NT2/D1 (cell line): ENCODE measurements at regions not wholly inside any gene's neighbourhood (a gene's known extent, or its start where the extent isn't known, plus 50 kb on each side); places are given as distances from the start of the nearest gene placed in this dataset.

Experiments used
- DNase-seq: peaks from one replicate; pipeline ENCODE4 v3.0.0-alpha.2; 2011; ENCODE audit warnings: low read depth, low spot score
- H3K27me3 ChIP-seq: 2 replicates; pipeline ENCODE4 v1.6.0; 2011; ENCODE audit warnings: mild to moderate bottlenecking; ENCODE audit not compliant: insufficient read length, insufficient read depth
- H3K36me3 ChIP-seq: 2 replicates; pipeline ENCODE4 v1.6.1; 2011; ENCODE audit warnings: mild to moderate bottlenecking, low read length, mixed read lengths; ENCODE audit not compliant: insufficient read depth, insufficient read length
- H3K4me1 ChIP-seq: 2 replicates; pipeline ENCODE4 v1.5.1; 2011; ENCODE audit not compliant: insufficient read depth, insufficient read length
- H3K4me3 ChIP-seq: 2 replicates; pipeline ENCODE4 v1.5.1; 2011; ENCODE audit warnings: low read depth; ENCODE audit not compliant: insufficient read length
- H3K9ac ChIP-seq: 2 replicates; pipeline ENCODE4 v1.6.0; 2011; ENCODE audit warnings: low read depth; ENCODE audit not compliant: insufficient read length
- H3K9me3 ChIP-seq: 2 replicates; pipeline ENCODE4 v1.5.1; 2011; ENCODE audit warnings: mild to moderate bottlenecking, low read length; ENCODE audit not compliant: insufficient read depth
- SUZ12 ChIP-seq: IDR thresholded peaks from 2 replicates; pipeline ENCODE4 v1.6.1; 2011; ENCODE audit not compliant: insufficient read length, insufficient read depth; ENCODE audit errors: extremely low read depth
- YY1 ChIP-seq: IDR thresholded peaks from 2 replicates; pipeline ENCODE4 v1.6.1; 2011; ENCODE audit not compliant: insufficient read length, insufficient read depth
- ZNF274 ChIP-seq: IDR thresholded peaks from 2 replicates; pipeline ENCODE4 v1.6.1; 2011; ENCODE audit warnings: mild to moderate bottlenecking, low read depth, low read length

- Histone ChIP-seq H3K27me3 (peaks cover 15% of the 10 kb centered on the region), H3K4me3 (peak overlapping the region; percentile 53), H3K4me1 (peaks cover 4% of the 10 kb centered on the region), H3K9ac (peak overlapping the region; percentile 74), H3K9me3 (peaks cover 5% of the 10 kb centered on the region; the same call in 1 of the 2 replicates), H3K36me3 (no peaks in the 10 kb centered on the region)
- no peak for DNase-seq
- TF ChIP-seq SUZ12: no peak
- TF ChIP-seq YY1: no peak
- no peak for TF ChIP-seq ZNF274
Measured at GRCh38 chr17:73952480-73953205, 250.8 kb upstream of the RPL38 start.

GRCh38 chr17:73953206-73954033 is 250.1 kb upstream of the RPL38 start:
- Histone ChIP-seq H3K9ac (peak overlapping the region; percentile 58), H3K27me3 (peaks cover 15% of the 10 kb centered on the region), H3K4me1 (peaks cover 4% of the 10 kb centered on the region), H3K9me3 (no peaks in the 10 kb centered on the region; the same call in 1 of the 2 replicates), H3K4me3 (peak overlapping the region; percentile 53), H3K36me3 (no peaks in the 10 kb centered on the region)
- no peak for DNase-seq
- no peak for TF ChIP-seq ZNF274
- no peak for TF ChIP-seq SUZ12

GRCh38 chr17:73954951-73955350 is 248.5 kb upstream of the RPL38 start:
- no peak overlapping the region for H3K9ac ChIP-seq
- DNase-seq: no peak
- H3K9me3 ChIP-seq: peaks cover 9% of the 10 kb centered on the region; the same call in 1 of the 2 replicates
- H3K4me3 ChIP-seq: no peak overlapping the region
- TF ChIP-seq SUZ12: no peak
- TF ChIP-seq YY1: no peak
- TF ChIP-seq ZNF274: no peak
- H3K4me1 ChIP-seq: peaks cover 4% of the 10 kb centered on the region
- peaks cover 15% of the 10 kb centered on the region for H3K27me3 ChIP-seq
- H3K36me3 ChIP-seq: no peaks in the 10 kb centered on the region

GRCh38 chr17:73955616-73956015 is 247.9 kb upstream of the RPL38 start:
- H3K36me3 ChIP-seq: no peaks in the 10 kb centered on the region
- peaks cover 4% of the 10 kb centered on the region for H3K4me1 ChIP-seq
- H3K9me3 ChIP-seq: peaks cover 16% of the 10 kb centered on the region; the same call in 1 of the 2 replicates
- H3K4me3 ChIP-seq: no peak overlapping the region
- H3K27me3 ChIP-seq: peaks cover 15% of the 10 kb centered on the region
- no peak overlapping the region for H3K9ac ChIP-seq
- no peak for TF ChIP-seq SUZ12
- no peak for DNase-seq

DNA sequence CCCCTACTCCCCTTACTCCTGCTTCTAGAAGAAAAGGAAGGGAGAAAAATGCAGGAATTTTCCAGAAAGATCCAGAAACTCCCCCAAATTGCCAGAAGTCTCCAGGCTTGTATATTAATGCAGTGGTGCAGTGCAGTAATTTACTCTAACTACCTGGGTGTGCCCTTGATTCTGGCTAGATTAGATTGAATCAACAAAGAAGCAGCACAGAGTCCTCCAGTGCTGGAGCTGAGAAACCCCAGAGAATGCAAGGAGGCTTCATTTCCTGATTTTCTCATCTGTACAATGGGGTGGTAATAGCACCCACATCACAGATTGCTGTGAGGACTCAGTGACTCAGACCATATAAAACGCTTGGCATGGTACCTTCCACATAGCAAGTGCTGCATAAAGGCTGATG is 247.3 kb upstream of the RPL38 start:
- peaks cover 4% of the 10 kb centered on the region for H3K4me1 ChIP-seq
- H3K9me3 ChIP-seq: peaks cover 21% of the 10 kb centered on the region; the same call in 1 of the 2 replicates
- no peak overlapping the region for H3K9ac ChIP-seq

GRCh38 chr17:73956595-73957465 is 246.6 kb upstream of the RPL38 start:
- H3K36me3 ChIP-seq: no peaks in the 10 kb centered on the region
- H3K27me3 ChIP-seq: peaks cover 7% of the 10 kb centered on the region
- H3K9ac ChIP-seq: no peak overlapping the region
- peak; percentile 66 for DNase-seq
- peaks cover 27% of the 10 kb centered on the region; the same call in 1 of the 2 replicates for H3K9me3 ChIP-seq
- H3K4me1 ChIP-seq: peaks cover 4% of the 10 kb centered on the region
- TF ChIP-seq ZNF274 (no peak), SUZ12 (no peak), YY1 (no peak)
- no peak overlapping the region for H3K4me3 ChIP-seq

More for the DNA sequence above, 247.3 kb upstream of the RPL38 start:
- no peak overlapping the region for H3K4me3 ChIP-seq
- no peaks in the 10 kb centered on the region for H3K36me3 ChIP-seq
- TF ChIP-seq SUZ12: no peak
- TF ChIP-seq ZNF274: no peak
- DNase-seq: no peak
- peaks cover 10% of the 10 kb centered on the region for H3K27me3 ChIP-seq

DNA sequence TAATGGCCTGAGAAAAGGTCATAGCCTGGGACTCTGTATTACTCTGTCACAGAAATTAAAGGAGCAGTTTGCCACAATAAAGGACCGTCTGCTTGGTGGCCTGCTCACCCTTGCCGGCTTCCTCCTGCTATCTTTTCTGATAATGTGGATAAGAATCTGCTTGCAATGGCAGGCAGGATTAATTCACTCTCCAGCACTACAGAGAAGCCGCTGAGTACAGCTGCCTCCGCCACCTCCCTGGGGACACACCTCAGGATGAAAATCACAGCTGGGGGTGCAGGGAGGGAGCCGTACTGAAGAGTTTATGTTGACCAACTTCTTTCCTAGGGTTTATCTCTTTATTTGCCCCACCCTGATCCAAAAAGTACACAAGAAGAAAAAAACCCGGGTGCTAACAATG is 245.9 kb upstream of the RPL38 start:
- no peak overlapping the region for H3K4me3 ChIP-seq
- H3K36me3 ChIP-seq: no peaks in the 10 kb centered on the region
- TF ChIP-seq ZNF274 (no peak), SUZ12 (no peak), YY1 (no peak)
- DNase-seq: no peak
- H3K27me3 ChIP-seq: peaks cover 7% of the 10 kb centered on the region
- peaks cover 4% of the 10 kb centered on the region for H3K4me1 ChIP-seq
- H3K9ac ChIP-seq: no peak overlapping the region
- peaks cover 27% of the 10 kb centered on the region; the same call in 1 of the 2 replicates for H3K9me3 ChIP-seq
